GM06990 (cell line): ENCODE measurements at regions not wholly inside any gene's neighbourhood (a gene's known extent, or its start where the extent isn't known, plus 50 kb on each side); places are given as distances from the start of the nearest gene placed in this dataset.
"Not testable (repeated sequence)": the region's sequence is repeated elsewhere in the genome, so short reads cannot be mapped to it uniquely, and the experiment has no call there.

Experiments used
- DNase-seq: peaks from one replicate; pipeline ENCODE4 v3.0.0-alpha.2; 2011; ENCODE audit not compliant: insufficient read length; ENCODE audit errors: extremely low read depth
- H3K27me3 ChIP-seq: replicated peaks from 2 replicates; pipeline ENCODE4 v1.6.0; 2011; ENCODE audit warnings: low read length; ENCODE audit not compliant: control insufficient read depth, insufficient read depth
- H3K36me3 ChIP-seq: 2 replicates; pipeline ENCODE4 v1.5.1; 2011; ENCODE audit warnings: low read length; ENCODE audit not compliant: control insufficient read depth, insufficient read depth
- H3K4me3 ChIP-seq: replicated peaks from 2 replicates; pipeline ENCODE4 v1.5.1; 2011; ENCODE audit warnings: low read depth, mild to moderate bottlenecking, control low read depth, low read length
- CTCF ChIP-seq: IDR thresholded peaks from 2 replicates; pipeline ENCODE4 v1.5.1; 2011; ENCODE audit warnings: low read length, control low read depth, mild to moderate bottlenecking, inconsistent platforms; ENCODE audit not compliant: insufficient read depth, poor library complexity, severe bottlenecking

GRCh38 chr10:2030046-2030445, 292.7 kb upstream of the ADARB2 start:
- no peaks in the 10 kb centered on the region for H3K27me3 ChIP-seq
- no peak overlapping the region for H3K4me3 ChIP-seq
- H3K36me3 ChIP-seq: no peaks in the 10 kb centered on the region
- DNase-seq: no peak
- TF ChIP-seq CTCF: no peak

- TF ChIP-seq CTCF: no peak
- DNase-seq: no peak
- H3K4me3 ChIP-seq: no peak overlapping the region
- H3K27me3 ChIP-seq: no peaks in the 10 kb centered on the region
- H3K36me3 ChIP-seq: no peaks in the 10 kb centered on the region
Observed at GRCh38 chr10:2026936-2027335, 289.6 kb upstream of the ADARB2 start.

GRCh38 chr10:2024750-2025149, 287.4 kb upstream of the ADARB2 start:
- DNase-seq, H3K27me3 ChIP-seq, H3K36me3 ChIP-seq, H3K4me3 ChIP-seq: not testable (repeated sequence)

GRCh38 chr10:2023687-2024086, 286.4 kb upstream of the ADARB2 start:
- no peak for DNase-seq
- no peaks in the 10 kb centered on the region for H3K27me3 ChIP-seq
- H3K4me3 ChIP-seq: no peak overlapping the region
- TF ChIP-seq CTCF: no peak
- H3K36me3 ChIP-seq: no peaks in the 10 kb centered on the region

GRCh38 chr10:2022401-2022800, 285.1 kb upstream of the ADARB2 start:
- TF ChIP-seq CTCF: no peak
- H3K36me3 ChIP-seq: no peaks in the 10 kb centered on the region
- no peak for DNase-seq
- no peak overlapping the region for H3K4me3 ChIP-seq
- H3K27me3 ChIP-seq: no peaks in the 10 kb centered on the region

- TF ChIP-seq CTCF: no peak
- H3K4me3 ChIP-seq: no peak overlapping the region
- no peak for DNase-seq
- H3K27me3 ChIP-seq: no peaks in the 10 kb centered on the region
- no peaks in the 10 kb centered on the region for H3K36me3 ChIP-seq
Observed at GRCh38 chr10:2020836-2021235, 283.5 kb upstream of the ADARB2 start.
